Caco-2 (cell line): ENCODE measurements at regions not wholly inside any gene's neighbourhood (a gene's known extent, or its start where the extent isn't known, plus 50 kb on each side); places are given as distances from the start of the nearest gene placed in this dataset.

Source experiments
- BruUV-seq: library from RNA; stranded (reverse); fragments of 400-500 nt; replicated peaks from 2 replicates; lab custom pipeline; 2021; lab: Mats Ljungman, UMichigan
- CTCF ChIA-PET: fragments of 300-600 bp; sonication (Branson Sonifier 250); formaldehyde crosslinking; loops from one replicate; lab custom pipeline; 2022; ENCODE audit warnings: antibody characterized with exemption; lab: Charles Lee
- POLR2A ChIA-PET: fragments of 300-600 bp; sonication (Branson Sonifier 250); formaldehyde crosslinking; loops from one replicate; lab custom pipeline; 2022; ENCODE audit warnings: antibody characterized with exemption; lab: Charles Lee
- DNase-seq, 2 experiments: peaks; one replicate each; pipeline versions ENCODE4 v3.0.0 to v3.0.0-alpha.2; 2020 to 2022
- H3K27me3 ChIP-seq: replicated peaks from 2 replicates; pipeline ENCODE4 v1.6.0; 2011; ENCODE audit warnings: low read length; ENCODE audit not compliant: control insufficient read depth, insufficient read depth
- H3K36me3 ChIP-seq: 2 replicates; pipeline ENCODE4 v1.5.1; 2011; ENCODE audit warnings: low read length; ENCODE audit not compliant: control insufficient read depth, insufficient read depth
- H3K4me1 ChIP-seq: fragments of 250-450 bp; sonication (Bioruptor Pico); 2 replicates; pipeline ENCODE4 v1.5.1; 2020; ENCODE audit warnings: mild to moderate bottlenecking
- H3K4me3 ChIP-seq: 2 replicates; pipeline ENCODE4 v1.5.1; 2011; ENCODE audit warnings: low read depth, mild to moderate bottlenecking, control low read depth, low read length
- H3K9me3 ChIP-seq: fragments of 250-450 bp; sonication (Bioruptor Pico); 2 replicates; pipeline ENCODE4 v1.5.1; 2020; ENCODE audit warnings: mild to moderate bottlenecking, moderate library complexity
- H3K27ac Mint-ChIP-seq: one replicate; pipeline ENCODE4 v1.8.0; 2022; ENCODE audit warnings: mixed read lengths; ENCODE audit not compliant: unreplicated experiment
- H3K27me3 Mint-ChIP-seq: one replicate; pipeline ENCODE4 v1.8.0; 2022; ENCODE audit warnings: mixed read lengths; ENCODE audit not compliant: insufficient read depth, unreplicated experiment
- H3K36me3 Mint-ChIP-seq: one replicate; pipeline ENCODE4 v1.8.0; 2022; ENCODE audit warnings: mild to moderate bottlenecking, mixed read lengths; ENCODE audit not compliant: insufficient read depth, unreplicated experiment
- H3K4me1 Mint-ChIP-seq: one replicate; pipeline ENCODE4 v1.8.0; 2022; ENCODE audit warnings: low read depth, mixed read lengths; ENCODE audit not compliant: unreplicated experiment
- H3K4me3 Mint-ChIP-seq: one replicate; pipeline ENCODE4 v1.8.0; 2022; ENCODE audit warnings: mild to moderate bottlenecking, moderate library complexity, mixed read lengths; ENCODE audit not compliant: unreplicated experiment
- H3K9me3 Mint-ChIP-seq: one replicate; pipeline ENCODE4 v1.8.0; 2022; ENCODE audit warnings: mixed read lengths; ENCODE audit not compliant: unreplicated experiment
- intact Hi-C: fragments of 100-400 bp; cut with micrococcal nuclease; formaldehyde crosslinking; loops from one replicate; pipeline ENCODE4 v1.10.0; 2022; ENCODE audit not compliant: unreplicated experiment
- TF ChIP-seq, protein P1 (sequence below), 2 experiments: fragments of 200-600 bp in 1 of 2; IDR thresholded peaks; 1 replicate in 1 of 2; 2 replicates in 1 of 2; pipeline versions ENCODE4 v1.5.1 to v1.8.0; 2011 to 2022; ENCODE audit warnings: antibody characterized with exemption in 1 of 2, control low read depth in 1 of 2, inconsistent platforms in 1 of 2, low read depth in 1 of 2, low read length in 1 of 2, mild to moderate bottlenecking in 1 of 2, moderate library complexity in 1 of 2; ENCODE audit not compliant: insufficient read depth in 1 of 2, severe bottlenecking in 1 of 2, unreplicated experiment in 1 of 2

DNA sequence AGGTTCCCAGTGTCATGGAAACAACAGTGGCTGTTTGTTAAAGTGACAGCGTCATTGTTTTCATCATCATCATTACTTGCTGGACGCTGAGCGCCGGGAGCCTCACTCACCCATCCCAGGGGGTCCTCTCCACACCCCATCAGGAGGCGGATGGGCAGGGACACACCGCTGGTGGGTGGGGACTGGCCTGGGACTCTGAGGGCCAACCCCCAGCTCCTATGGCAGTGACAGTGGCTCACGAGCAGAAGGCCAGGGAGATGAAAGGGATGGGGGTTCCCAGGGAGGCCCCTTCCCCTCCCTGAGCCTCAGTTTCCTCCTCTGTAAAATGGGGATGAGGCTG lies 76.6 kb upstream of the PRR5 start:
- BruUV-seq: no TSS peak
- DNase-seq: no peak
- ChIA-PET CTCF (interaction anchor here (0.8 to 1.6 kb wide), 5 partner anchors 134 to 742 kb away, joined by 3 to 13 read pairs (median 3); no protein-coding TSS in a partner anchor), POLR2A (no interaction called here)
- TF ChIP-seq, protein P1, sequence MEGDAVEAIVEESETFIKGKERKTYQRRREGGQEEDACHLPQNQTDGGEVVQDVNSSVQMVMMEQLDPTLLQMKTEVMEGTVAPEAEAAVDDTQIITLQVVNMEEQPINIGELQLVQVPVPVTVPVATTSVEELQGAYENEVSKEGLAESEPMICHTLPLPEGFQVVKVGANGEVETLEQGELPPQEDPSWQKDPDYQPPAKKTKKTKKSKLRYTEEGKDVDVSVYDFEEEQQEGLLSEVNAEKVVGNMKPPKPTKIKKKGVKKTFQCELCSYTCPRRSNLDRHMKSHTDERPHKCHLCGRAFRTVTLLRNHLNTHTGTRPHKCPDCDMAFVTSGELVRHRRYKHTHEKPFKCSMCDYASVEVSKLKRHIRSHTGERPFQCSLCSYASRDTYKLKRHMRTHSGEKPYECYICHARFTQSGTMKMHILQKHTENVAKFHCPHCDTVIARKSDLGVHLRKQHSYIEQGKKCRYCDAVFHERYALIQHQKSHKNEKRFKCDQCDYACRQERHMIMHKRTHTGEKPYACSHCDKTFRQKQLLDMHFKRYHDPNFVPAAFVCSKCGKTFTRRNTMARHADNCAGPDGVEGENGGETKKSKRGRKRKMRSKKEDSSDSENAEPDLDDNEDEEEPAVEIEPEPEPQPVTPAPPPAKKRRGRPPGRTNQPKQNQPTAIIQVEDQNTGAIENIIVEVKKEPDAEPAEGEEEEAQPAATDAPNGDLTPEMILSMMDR (IDR thresholded peaks at IDR 0.05; ENCODE audit: insufficient read depth in 1 of 2, low read depth in 1 of 2, low read length in 1 of 2, severe bottlenecking in 1 of 2, unreplicated experiment in 1 of 2): no peak
- H3K9me3 ChIP-seq: no peaks in the 10 kb centered on the region
- no peak overlapping the region for H3K4me3 Mint-ChIP-seq
- H3K36me3 ChIP-seq: no peaks in the 10 kb centered on the region
- intact Hi-C loops: loop anchor here (5.0 kb wide), 1 partner anchor 543 kb away; no protein-coding TSS in a partner anchor
- H3K4me3 ChIP-seq: no peak overlapping the region
- H3K27ac Mint-ChIP-seq: no peak overlapping the region
- H3K27me3 Mint-ChIP-seq: peaks cover 17% of the 10 kb centered on the region
- no peaks in the 10 kb centered on the region for H3K27me3 ChIP-seq
- no peaks in the 10 kb centered on the region for H3K9me3 Mint-ChIP-seq
- H3K4me1 Mint-ChIP-seq: peaks cover 7% of the 10 kb centered on the region
- peaks cover 3% of the 10 kb centered on the region; the same call in 1 of the 2 replicates for H3K4me1 ChIP-seq
- no peaks in the 10 kb centered on the region for H3K36me3 Mint-ChIP-seq

DNA sequence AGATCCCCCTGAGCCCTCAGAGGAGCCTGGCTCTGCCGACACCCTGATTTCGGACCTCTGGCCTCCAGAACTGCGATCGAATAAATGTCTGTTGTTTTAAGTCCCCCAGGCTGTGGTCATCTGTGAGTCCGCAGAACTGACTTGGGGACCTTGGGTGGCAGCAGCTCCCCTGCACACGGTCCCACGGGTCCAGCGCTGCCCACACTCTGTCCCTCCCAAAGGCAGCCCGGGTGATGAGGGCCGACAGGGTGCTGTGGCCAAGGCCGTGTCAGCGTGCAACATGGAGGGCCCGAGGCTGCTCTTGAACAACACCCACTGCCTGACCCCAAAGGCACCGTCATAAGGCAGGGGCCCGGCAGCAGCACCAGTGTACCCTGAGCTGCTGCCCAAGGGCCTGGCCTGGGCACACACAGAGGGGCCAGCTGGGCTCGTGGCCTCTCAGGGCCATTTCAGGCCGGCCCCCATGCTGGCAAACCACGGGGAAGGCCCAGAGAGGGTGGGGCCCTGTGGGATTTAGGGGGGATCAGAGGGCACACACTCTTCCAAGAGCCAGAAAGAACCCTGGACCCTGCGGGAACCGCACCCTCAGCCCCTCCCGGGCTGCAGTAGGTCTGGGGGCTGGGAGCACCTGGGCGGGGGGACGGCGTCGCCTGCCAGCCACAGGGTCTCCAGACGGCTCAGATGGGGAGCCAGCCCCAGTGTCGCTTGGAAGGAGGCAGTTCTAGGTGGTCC lies 77.1 kb upstream of the PRR5 start:
- Mint-ChIP-seq H3K36me3 (no peaks in the 10 kb centered on the region), H3K9me3 (no peaks in the 10 kb centered on the region), H3K4me3 (no peak overlapping the region), H3K27me3 (peaks cover 17% of the 10 kb centered on the region), H3K27ac (no peak overlapping the region), H3K4me1 (peaks cover 7% of the 10 kb centered on the region)
- TF ChIP-seq, protein P1 (IDR thresholded peaks at IDR 0.05; ENCODE audit: insufficient read depth in 1 of 2, low read depth in 1 of 2, low read length in 1 of 2, severe bottlenecking in 1 of 2, unreplicated experiment in 1 of 2): no peak
- H3K4me1 ChIP-seq: peaks cover 3% of the 10 kb centered on the region; the same call in 1 of the 2 replicates
- no peak overlapping the region for H3K4me3 ChIP-seq
- intact Hi-C loops: loop anchor here (5.0 kb wide), 1 partner anchor 543 kb away; no protein-coding TSS in a partner anchor
- no peaks in the 10 kb centered on the region for H3K36me3 ChIP-seq
- DNase-seq: no peak
- no peaks in the 10 kb centered on the region for H3K27me3 ChIP-seq
- POLR2A ChIA-PET: no interaction called here
- BruUV-seq: no TSS peak
- CTCF ChIA-PET: interaction anchor here (0.9 to 1.6 kb wide), 4 partner anchors 135 to 742 kb away, joined by 3 to 13 read pairs (median 4); no protein-coding TSS in a partner anchor
- H3K9me3 ChIP-seq: no peaks in the 10 kb centered on the region

DNA sequence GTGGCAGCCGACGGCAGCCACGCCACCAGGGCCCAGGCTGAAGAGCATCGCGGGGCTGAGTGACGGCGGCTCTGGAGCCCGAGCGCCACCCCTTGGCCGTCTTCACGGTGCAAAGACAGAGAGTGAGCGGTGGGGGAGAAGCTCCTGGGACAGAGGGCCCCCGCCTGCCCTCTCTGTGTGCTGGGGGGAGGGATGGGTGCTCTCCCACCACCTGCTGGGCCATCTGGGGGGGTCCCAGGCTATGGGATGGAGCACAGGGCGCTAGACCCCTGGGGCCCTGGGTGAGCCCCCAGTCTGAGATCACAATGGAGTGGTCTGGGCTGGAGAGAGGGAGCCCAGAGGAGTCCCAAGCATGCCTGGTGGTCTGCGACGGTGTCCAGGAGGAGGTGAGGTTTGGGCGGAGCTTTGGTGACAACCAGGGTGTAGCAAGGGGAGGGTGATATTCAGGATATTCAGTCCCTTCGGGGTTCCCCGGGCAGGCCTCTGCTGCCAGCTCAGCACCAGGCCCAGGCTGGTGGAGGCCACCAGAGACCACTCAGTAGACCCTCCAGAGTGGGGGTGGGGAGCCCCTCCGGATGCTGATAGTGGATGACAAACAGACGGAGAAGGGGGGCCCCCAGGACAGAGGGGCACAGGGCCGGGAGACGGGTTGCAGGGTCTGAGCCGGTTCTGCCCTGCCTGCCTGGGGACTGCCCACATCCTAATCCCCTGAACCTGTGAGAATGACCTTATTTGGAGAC lies 78.1 kb upstream of the PRR5 start:
- H3K27me3 ChIP-seq: no peaks in the 10 kb centered on the region
- DNase-seq: no peak
- Mint-ChIP-seq H3K4me1 (peaks cover 7% of the 10 kb centered on the region), H3K27me3 (peaks cover 12% of the 10 kb centered on the region), H3K4me3 (no peak overlapping the region), H3K9me3 (no peaks in the 10 kb centered on the region), H3K27ac (no peak overlapping the region), H3K36me3 (no peaks in the 10 kb centered on the region)
- POLR2A ChIA-PET: no interaction called here
- intact Hi-C loops: no loop called here
- no peak overlapping the region for H3K4me3 ChIP-seq
- CTCF ChIA-PET: no interaction called here
- no peaks in the 10 kb centered on the region for H3K36me3 ChIP-seq
- H3K4me1 ChIP-seq: peaks cover 3% of the 10 kb centered on the region; the same call in 1 of the 2 replicates
- TF ChIP-seq, protein P1 (IDR thresholded peaks at IDR 0.05; ENCODE audit: insufficient read depth in 1 of 2, low read depth in 1 of 2, low read length in 1 of 2, severe bottlenecking in 1 of 2, unreplicated experiment in 1 of 2): no peak
- H3K9me3 ChIP-seq: no peaks in the 10 kb centered on the region
- BruUV-seq: no TSS peak
